Head of caudate nucleus (tissue), 42 donors: ENCODE measurements at regions not wholly inside any gene's neighbourhood (a gene's known extent, or its start where the extent isn't known, plus 50 kb on each side); places are given as distances from the start of the nearest gene placed in this dataset.
"Not testable (repeated sequence)": the region's sequence is repeated elsewhere in the genome, so short reads cannot be mapped to it uniquely, and the experiment has no call there.

Experiments
- DNase-seq, 42 donors: peaks; one replicate each; pipeline versions ENCODE4 v3.0.0 to v3.0.0-alpha.2; 2020 to 2021; ENCODE audit warnings: mixed read lengths in 7 of 42
- intact Hi-C: fragments of 100-400 bp; cut with DNase I; formaldehyde crosslinking; loops from one replicate; pipeline ENCODE4 v1.15.0; 2022

- intact Hi-C loops: no loop called here
- DNase-seq: no peak
These were observed 1367.6 kb upstream of the CDH8 start for GRCh38 chr16:63403792-63404191.

- DNase-seq, intact Hi-C loops: not testable (repeated sequence)
These were observed 1352.0 kb upstream of the CDH8 start for GRCh38 chr16:63388277-63388676.

GRCh38 chr16:63385714-63386432 is 1349.6 kb upstream of the CDH8 start:
- intact Hi-C loops: no loop called here

GRCh38 chr16:63373744-63374143 is 1337.5 kb upstream of the CDH8 start:
- intact Hi-C loops: no loop called here
- DNase-seq: no peak

More at GRCh38 chr16:63385714-63386432, 1349.6 kb upstream of the CDH8 start:
- no peak for DNase-seq

GRCh38 chr16:63372815-63373214 is 1336.6 kb upstream of the CDH8 start:
- no peak for DNase-seq
- intact Hi-C loops: no loop called here

- DNase-seq: no peak
- intact Hi-C loops: no loop called here
These were observed 1336.0 kb upstream of the CDH8 start for GRCh38 chr16:63372283-63372682.

GRCh38 chr16:63365649-63366304 is 1329.5 kb upstream of the CDH8 start:
- intact Hi-C loops: no loop called here

GRCh38 chr16:63363738-63364137 is 1327.5 kb upstream of the CDH8 start:
- intact Hi-C loops: no loop called here

More at GRCh38 chr16:63365649-63366304, 1329.5 kb upstream of the CDH8 start:
- no peak for DNase-seq

GRCh38 chr16:63361032-63361624 is 1324.9 kb upstream of the CDH8 start:
- intact Hi-C loops: no loop called here
- peak in 15 of 42 donors; percentile 6 to 56 (median 23) for DNase-seq

More at GRCh38 chr16:63363738-63364137, 1327.5 kb upstream of the CDH8 start:
- DNase-seq: no peak

- no peak for DNase-seq
- intact Hi-C loops: no loop called here
These were observed 1313.7 kb upstream of the CDH8 start for GRCh38 chr16:63349961-63350360.

- no peak for DNase-seq
- intact Hi-C loops: no loop called here
These were observed 1309.8 kb upstream of the CDH8 start for GRCh38 chr16:63346000-63346399.

GRCh38 chr16:63337264-63337663 is 1301.0 kb upstream of the CDH8 start:
- DNase-seq: no peak
- intact Hi-C loops: no loop called here

- DNase-seq: no peak
- intact Hi-C loops: no loop called here
These were observed 1294.9 kb upstream of the CDH8 start for GRCh38 chr16:63331111-63331510.

- DNase-seq: no peak
- intact Hi-C loops: no loop called here
These were observed 1290.6 kb upstream of the CDH8 start for GRCh38 chr16:63326736-63327339.

GRCh38 chr16:63323722-63324705 is 1287.8 kb upstream of the CDH8 start:
- intact Hi-C loops: no loop called here
- no peak for DNase-seq

GRCh38 chr16:63323055-63323454 is 1286.8 kb upstream of the CDH8 start:
- intact Hi-C loops: no loop called here
- DNase-seq: no peak

- intact Hi-C loops: no loop called here
- DNase-seq: no peak
These were observed 1279.0 kb upstream of the CDH8 start for GRCh38 chr16:63315229-63315628.

- intact Hi-C loops: no loop called here
- no peak for DNase-seq
These were observed 1276.1 kb upstream of the CDH8 start for GRCh38 chr16:63312346-63312745.

- intact Hi-C loops: no loop called here
- DNase-seq: no peak
These were observed 1275.1 kb upstream of the CDH8 start for GRCh38 chr16:63311313-63311712.
